Brain microvascular endothelial cell (primary cell): ENCODE measurements at regions not wholly inside any gene's neighbourhood (a gene's known extent, or its start where the extent isn't known, plus 50 kb on each side); places are given as distances from the start of the nearest gene placed in this dataset.

Experiments
- DNase-seq: peaks from one replicate; pipeline ENCODE4 v3.0.0-alpha.2; 2020
- H3K27ac ChIP-seq: fragments of 250-450 bp; sonication (Bioruptor Pico); 2 replicates; pipeline ENCODE4 v1.5.1; 2020; ENCODE audit warnings: mild to moderate bottlenecking, moderate library complexity
- H3K27me3 ChIP-seq: fragments of 250-450 bp; sonication (Bioruptor Pico); replicated peaks from 2 replicates; pipeline ENCODE4 v1.5.1; 2020; ENCODE audit warnings: mild to moderate bottlenecking
- H3K36me3 ChIP-seq: fragments of 250-450 bp; sonication (Bioruptor Pico); replicated peaks from 2 replicates; pipeline ENCODE4 v1.5.1; 2020; ENCODE audit warnings: mild to moderate bottlenecking
- H3K4me3 ChIP-seq: 2 replicates; pipeline ENCODE4 v1.5.1; 2011; ENCODE audit warnings: low read depth, mild to moderate bottlenecking, control low read depth, low read length, moderate library complexity
- in situ Hi-C: cut with HindIII; loops from 2 replicates; pipeline ENCODE4 v1.10.0; 2017; ENCODE audit warnings: low sequenced_read_pairs, low pct_ligation_motif_present
- TF ChIP-seq, protein P1 (sequence below): IDR thresholded peaks from 2 replicates; pipeline ENCODE4 v1.5.1; 2011; ENCODE audit warnings: low read depth, mild to moderate bottlenecking, moderate library complexity, low read length, control low read depth, inconsistent platforms; ENCODE audit errors: missing control alignments

DNA sequence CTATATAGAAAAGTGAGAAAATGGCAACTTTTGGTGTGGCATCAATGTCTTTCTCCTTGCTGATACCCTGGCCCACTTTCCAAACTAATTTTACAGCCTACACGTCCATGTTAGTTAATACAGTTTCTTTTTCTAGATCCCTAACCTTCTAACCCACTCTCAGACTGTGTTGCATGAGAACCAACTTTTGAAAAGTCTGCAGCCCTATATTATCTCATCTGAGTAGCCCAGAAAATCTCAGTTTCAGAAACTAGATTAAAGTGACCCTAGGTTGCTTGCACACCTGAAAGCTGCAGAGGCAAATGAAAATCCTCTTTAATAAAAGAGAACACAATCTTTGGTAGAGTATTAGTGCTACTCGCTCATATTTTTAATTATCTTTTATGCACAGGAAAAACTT is 371.6 kb upstream of the EMCN start:
- no peak overlapping the region for H3K4me3 ChIP-seq
- TF ChIP-seq, protein P1, sequence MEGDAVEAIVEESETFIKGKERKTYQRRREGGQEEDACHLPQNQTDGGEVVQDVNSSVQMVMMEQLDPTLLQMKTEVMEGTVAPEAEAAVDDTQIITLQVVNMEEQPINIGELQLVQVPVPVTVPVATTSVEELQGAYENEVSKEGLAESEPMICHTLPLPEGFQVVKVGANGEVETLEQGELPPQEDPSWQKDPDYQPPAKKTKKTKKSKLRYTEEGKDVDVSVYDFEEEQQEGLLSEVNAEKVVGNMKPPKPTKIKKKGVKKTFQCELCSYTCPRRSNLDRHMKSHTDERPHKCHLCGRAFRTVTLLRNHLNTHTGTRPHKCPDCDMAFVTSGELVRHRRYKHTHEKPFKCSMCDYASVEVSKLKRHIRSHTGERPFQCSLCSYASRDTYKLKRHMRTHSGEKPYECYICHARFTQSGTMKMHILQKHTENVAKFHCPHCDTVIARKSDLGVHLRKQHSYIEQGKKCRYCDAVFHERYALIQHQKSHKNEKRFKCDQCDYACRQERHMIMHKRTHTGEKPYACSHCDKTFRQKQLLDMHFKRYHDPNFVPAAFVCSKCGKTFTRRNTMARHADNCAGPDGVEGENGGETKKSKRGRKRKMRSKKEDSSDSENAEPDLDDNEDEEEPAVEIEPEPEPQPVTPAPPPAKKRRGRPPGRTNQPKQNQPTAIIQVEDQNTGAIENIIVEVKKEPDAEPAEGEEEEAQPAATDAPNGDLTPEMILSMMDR = no peak
- H3K27ac ChIP-seq = no peak overlapping the region
- H3K36me3 ChIP-seq = no peaks in the 10 kb centered on the region
- in situ Hi-C loops = no loop called here
- DNase-seq = no peak
- H3K27me3 ChIP-seq = no peaks in the 10 kb centered on the region

DNA sequence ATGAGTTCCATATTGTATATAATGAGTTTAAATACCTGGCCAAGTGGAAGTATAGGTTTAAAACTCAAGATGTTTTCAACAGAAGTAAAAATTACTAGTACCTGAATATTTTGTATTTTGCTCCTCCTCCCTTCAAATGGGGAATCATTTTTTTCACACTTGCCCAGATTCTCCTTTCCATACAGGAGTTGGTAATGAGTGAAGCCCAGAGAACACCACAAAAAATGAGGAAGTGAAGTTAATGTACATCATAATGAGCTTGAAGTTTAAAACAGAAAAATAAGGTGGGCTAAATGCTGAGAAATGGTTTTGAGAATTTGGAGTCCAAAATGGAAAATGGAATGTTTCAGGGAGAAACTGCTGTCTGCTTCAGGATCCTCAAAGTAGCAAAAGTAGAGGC is 364.8 kb upstream of the EMCN start:
- in situ Hi-C loops = no loop called here
- Histone ChIP-seq H3K27ac (no peak overlapping the region), H3K27me3 (no peaks in the 10 kb centered on the region), H3K36me3 (no peaks in the 10 kb centered on the region), H3K4me3 (no peak overlapping the region)
- TF ChIP-seq, protein P1 = no peak
- DNase-seq = no peak

DNA sequence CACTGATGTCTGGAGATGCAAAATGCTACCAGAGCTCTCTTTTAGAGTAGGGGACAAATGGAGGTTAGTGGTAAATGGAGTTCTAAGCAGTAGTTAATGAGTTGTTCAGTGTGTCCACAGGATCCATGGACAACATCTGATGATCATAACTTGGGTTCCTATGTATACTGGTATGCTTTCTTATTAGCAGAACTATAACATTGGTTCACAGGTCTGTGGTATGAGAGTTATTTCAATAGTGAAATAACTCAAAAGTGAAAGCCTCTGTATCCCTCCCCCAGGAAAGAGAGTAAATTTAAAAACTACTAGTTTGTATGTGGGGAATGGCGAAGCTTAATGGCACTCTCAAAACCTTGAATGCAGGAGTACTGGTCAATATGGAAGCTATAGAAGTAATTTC is 363.5 kb upstream of the EMCN start:
- TF ChIP-seq, protein P1 = no peak
- in situ Hi-C loops = no loop called here
- DNase-seq = no peak
- H3K27ac ChIP-seq = no peak overlapping the region
- no peaks in the 10 kb centered on the region for H3K27me3 ChIP-seq
- H3K4me3 ChIP-seq = no peak overlapping the region
- H3K36me3 ChIP-seq = no peaks in the 10 kb centered on the region

DNA sequence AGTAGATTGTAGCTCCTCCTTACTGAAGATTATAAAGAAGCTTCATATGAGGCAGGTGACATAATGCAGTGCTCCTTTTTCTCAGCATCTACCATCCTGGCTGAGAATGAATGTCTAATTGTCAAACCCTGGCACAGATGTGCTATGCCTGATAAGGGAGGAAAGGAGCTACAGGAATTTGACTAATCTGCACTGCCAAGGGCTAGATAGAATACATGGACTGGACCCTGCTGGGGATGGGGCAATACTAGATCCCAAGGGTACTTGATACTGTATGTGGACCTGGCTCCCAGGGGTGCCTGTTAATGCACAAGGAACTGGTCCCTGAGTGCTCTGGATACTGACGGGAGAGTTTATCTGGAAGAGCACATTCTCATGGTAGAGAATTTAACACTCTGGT is 362.2 kb upstream of the EMCN start:
- DNase-seq = no peak
- no peaks in the 10 kb centered on the region for H3K36me3 ChIP-seq
- H3K4me3 ChIP-seq = no peak overlapping the region
- H3K27me3 ChIP-seq = no peaks in the 10 kb centered on the region
- H3K27ac ChIP-seq = no peak overlapping the region
- TF ChIP-seq, protein P1 = no peak
- in situ Hi-C loops = no loop called here

DNA sequence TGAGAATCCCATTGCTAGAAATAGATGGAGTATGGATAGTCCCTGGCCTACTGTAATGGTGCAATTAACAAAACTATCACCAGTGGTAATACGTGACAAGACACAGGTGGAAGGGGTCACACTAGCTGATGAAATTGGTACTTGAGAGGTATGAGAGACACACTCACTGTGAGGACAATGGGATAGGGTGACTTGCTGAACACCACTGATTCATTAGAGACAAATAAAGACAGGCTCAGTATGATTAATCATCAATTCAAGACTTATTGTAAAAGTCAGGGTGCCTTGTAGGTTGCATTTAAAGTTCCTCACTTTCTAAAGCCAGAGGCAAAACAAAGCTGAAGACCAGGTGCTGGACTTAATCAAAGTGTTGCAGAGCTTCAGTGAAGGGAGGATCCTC is 361.6 kb upstream of the EMCN start:
- no peaks in the 10 kb centered on the region for H3K27me3 ChIP-seq
- H3K27ac ChIP-seq = no peak overlapping the region
- in situ Hi-C loops = no loop called here
- no peaks in the 10 kb centered on the region for H3K36me3 ChIP-seq
- no peak overlapping the region for H3K4me3 ChIP-seq
- TF ChIP-seq, protein P1 = no peak
- no peak for DNase-seq

DNA sequence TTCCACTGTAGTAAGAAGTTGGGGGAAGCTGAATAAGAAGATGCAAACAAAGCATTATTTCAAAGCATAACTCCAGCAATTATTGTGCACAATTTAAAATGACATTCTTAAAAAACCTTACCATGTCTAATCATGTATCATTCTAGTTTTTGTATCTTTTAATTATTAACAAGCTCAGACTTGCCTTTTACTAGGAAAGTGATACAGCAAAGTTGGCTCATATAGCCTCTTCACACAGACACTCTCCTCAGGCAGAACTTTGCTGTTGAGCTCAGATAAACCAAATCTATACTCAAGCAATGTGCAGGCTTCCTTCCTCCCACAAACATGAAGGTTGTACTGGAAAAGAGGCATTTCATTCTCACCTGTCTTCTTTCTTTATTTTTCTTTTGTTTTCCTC is 358.7 kb upstream of the EMCN start:
- H3K27me3 ChIP-seq = no peaks in the 10 kb centered on the region
- H3K4me3 ChIP-seq = no peak overlapping the region
- TF ChIP-seq, protein P1 = no peak
- no peaks in the 10 kb centered on the region for H3K36me3 ChIP-seq
- no peak overlapping the region for H3K27ac ChIP-seq
- in situ Hi-C loops = no loop called here
- DNase-seq = no peak
